Retinal pigment epithelial cell (primary cell): ENCODE measurements at regions not wholly inside any gene's neighbourhood (a gene's known extent, or its start where the extent isn't known, plus 50 kb on each side); places are given as distances from the start of the nearest gene placed in this dataset.
"Not testable (repeated sequence)": the region's sequence is repeated elsewhere in the genome, so short reads cannot be mapped to it uniquely, and the experiment has no call there.

Experiments
- DNase-seq: peaks from one replicate; pipeline ENCODE4 v3.0.0-alpha.2; 2010; ENCODE audit warnings: low read depth
- H3K4me3 ChIP-seq: 2 replicates; pipeline ENCODE4 v1.5.1; 2011; ENCODE audit warnings: mild to moderate bottlenecking, low read length, control low read depth, moderate library complexity
- CTCF ChIP-seq: conservative IDR thresholded peaks from 2 replicates; pipeline ENCODE4 v1.5.1; 2011; ENCODE audit warnings: low read depth, low read length, control low read depth, inconsistent platforms

- DNase-seq: no peak
- H3K4me3 ChIP-seq: no peak overlapping the region
- TF ChIP-seq CTCF: no peak
These were observed 164.2 kb upstream of the ATF7IP start for GRCh38 chr12:14201291-14201690.

- H3K4me3 ChIP-seq: no peak overlapping the region
- no peak for TF ChIP-seq CTCF
- no peak for DNase-seq
These were observed 157.5 kb upstream of the ATF7IP start for GRCh38 chr12:14207905-14208551.

- TF ChIP-seq CTCF: no peak
- DNase-seq: peak; percentile 31
These were observed 153.5 kb upstream of the ATF7IP start for GRCh38 chr12:14211947-14212387.

GRCh38 chr12:14213542-14213941 lies 151.9 kb upstream of the ATF7IP start:
- no peak overlapping the region for H3K4me3 ChIP-seq
- no peak for TF ChIP-seq CTCF
- no peak for DNase-seq

More at GRCh38 chr12:14211947-14212387, 153.5 kb upstream of the ATF7IP start:
- H3K4me3 ChIP-seq: no peak overlapping the region

GRCh38 chr12:14214495-14214894 lies 151.0 kb upstream of the ATF7IP start:
- no peak overlapping the region for H3K4me3 ChIP-seq
- DNase-seq: no peak
- no peak for TF ChIP-seq CTCF

- H3K4me3 ChIP-seq, DNase-seq: not testable (repeated sequence)
These were observed 149.5 kb upstream of the ATF7IP start for GRCh38 chr12:14215949-14216348.

GRCh38 chr12:14216405-14217294 lies 148.8 kb upstream of the ATF7IP start:
- TF ChIP-seq CTCF: no peak
- DNase-seq: no peak
- no peak overlapping the region for H3K4me3 ChIP-seq
